DMS53 treated with DMSO at 0.1 percent for 48 hours (cell line): ENCODE measurements at regions not wholly inside any gene's neighbourhood (a gene's known extent, or its start where the extent isn't known, plus 50 kb on each side); places are given as distances from the start of the nearest gene placed in this dataset.
A peak's percentile ranks its signal among the peaks of the same experiment; 100 is the strongest.
"Not testable (repeated sequence)": the region's sequence is repeated elsewhere in the genome, so short reads cannot be mapped to it uniquely, and the experiment has no call there.

Experiments used
- DNase-seq: peaks from one replicate; lab custom pipeline; 2025; ENCODE audit not compliant: unreplicated experiment; lab: John Stamatoyannopoulos, UW

DNA sequence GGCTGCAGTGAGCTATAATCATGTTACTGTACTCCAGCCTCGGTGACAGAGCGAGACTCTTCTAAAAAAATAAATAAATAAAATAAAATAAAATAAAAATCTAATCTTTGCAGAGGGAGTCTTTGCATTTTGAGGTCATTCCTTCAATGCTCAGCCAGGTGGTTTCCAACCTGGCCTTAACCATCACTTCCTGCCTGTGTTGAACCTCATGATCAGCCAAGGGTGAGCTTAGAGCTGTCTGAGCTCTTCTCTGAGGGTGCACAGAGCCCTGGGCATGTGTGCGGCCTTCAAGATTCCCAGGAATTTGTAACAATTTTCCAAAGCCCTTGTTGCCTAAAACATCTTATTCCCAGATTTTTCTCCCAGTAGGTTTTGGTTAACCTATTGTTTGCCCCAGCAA, 94.3 kb downstream of the KCNJ12 start:
- not testable (repeated sequence) for DNase-seq

DNA sequence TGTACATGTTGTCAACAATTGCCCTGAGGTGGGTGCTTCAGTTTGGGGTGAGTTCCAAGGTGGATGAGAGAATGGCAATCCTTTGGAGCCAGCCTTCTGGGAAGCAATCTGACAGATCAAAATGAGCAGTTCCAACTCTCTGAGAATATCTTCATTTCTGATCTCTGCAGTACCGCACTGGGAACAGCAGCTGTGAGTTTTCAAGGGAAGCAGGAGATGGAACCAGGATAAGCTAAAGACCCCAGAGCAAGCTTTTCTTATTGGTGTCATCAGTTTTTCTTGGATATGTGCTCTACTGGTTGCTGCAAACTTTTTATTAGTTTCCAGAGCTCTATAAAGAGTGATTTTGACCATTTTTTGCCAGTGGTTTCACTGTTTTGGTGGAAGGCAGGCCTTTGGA, 94.7 kb downstream of the KCNJ12 start:
- DNase-seq = no peak

DNA sequence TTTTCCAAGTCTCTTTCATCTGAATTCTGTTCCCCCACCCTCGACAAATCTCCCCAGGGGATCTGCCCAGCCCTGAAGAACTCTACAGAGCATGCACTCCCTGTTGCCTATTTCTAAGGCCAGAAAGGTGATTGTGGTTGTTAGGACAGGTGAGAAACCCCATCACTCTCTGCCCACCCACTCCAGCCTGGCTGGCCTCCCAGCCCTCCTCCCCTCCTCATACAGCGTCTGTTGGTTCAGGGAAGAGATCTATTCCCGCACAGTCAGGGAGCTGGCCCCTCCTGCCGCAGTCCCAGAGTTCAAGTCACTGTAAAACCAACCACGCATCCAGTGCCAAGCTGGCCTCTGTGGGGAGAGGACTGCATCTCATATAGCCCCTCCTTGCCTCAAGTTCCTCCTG, 98.7 kb downstream of the KCNJ12 start:
- DNase-seq = no peak

DNA sequence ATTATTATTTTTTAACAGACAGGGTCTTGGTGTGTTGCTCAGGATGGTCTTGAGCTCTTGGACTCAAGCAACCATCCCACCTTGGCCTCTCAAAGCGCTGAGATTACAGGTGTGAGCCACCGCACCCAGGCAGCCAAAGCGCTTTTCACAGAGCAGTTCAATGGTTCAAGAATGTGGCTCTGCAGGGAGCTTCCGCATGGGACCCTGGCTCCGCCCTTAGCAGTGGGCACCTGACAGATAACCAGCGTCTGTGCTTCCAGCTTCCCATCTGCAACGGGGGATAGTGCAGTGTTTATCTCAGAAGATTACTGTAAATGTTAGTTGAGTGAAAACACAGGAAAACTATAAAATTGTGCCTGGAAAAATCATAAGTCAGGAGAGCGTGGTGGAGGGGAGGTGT, 99.4 kb downstream of the KCNJ12 start:
- no peak for DNase-seq

DNA sequence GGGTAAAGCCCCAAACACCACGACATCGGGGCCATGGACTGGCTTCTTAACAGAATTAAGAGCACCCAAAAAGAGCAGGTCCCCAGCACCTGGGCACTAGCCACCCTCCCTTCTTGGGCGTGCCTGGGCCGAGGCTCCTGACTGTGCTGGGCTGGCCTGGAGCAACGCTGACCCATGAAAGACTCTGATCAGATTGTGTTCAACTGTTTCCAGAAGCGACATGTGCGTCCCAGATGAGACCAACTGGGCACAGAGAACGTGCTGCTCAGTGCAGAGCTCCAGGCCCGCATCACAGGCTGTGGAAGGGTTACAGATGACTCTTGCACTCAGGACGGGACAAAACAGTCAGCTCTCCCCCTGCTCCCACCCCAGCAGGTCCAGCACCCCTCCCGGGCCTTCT, 100.7 kb downstream of the KCNJ12 start:
- no peak for DNase-seq

DNA sequence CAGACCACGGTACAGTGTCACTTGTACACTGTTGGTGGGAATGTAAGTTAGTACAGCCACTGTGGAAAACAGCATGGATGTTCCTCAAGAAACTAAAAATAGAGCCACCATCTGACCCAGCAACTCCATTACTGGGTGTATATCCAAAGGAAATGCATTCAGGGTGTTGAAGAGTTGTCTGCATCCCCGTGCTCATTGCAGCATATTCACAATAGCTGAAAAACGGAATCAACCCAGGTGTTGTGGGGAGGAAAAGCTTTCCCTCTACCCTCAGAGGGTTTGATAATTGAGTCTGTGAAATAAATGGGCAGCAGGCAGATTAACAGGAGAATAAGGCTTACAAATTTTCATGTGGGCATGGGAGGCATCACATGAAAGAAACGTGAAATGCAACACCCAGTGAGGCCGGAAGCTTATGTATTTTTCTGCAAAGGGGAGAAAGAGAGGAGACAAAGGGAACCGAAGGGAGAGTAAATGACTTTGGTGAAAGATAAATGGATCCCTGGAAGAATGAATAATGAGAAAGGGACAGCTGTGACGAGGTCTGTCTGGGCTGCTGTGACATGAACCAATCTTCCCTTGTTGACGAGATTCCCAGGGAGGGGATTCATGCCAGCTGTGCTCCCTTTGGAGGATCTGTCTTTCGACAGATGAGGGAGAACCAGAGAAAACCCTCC, 106.2 kb downstream of the KCNJ12 start:
- DNase-seq = no peak

DNA sequence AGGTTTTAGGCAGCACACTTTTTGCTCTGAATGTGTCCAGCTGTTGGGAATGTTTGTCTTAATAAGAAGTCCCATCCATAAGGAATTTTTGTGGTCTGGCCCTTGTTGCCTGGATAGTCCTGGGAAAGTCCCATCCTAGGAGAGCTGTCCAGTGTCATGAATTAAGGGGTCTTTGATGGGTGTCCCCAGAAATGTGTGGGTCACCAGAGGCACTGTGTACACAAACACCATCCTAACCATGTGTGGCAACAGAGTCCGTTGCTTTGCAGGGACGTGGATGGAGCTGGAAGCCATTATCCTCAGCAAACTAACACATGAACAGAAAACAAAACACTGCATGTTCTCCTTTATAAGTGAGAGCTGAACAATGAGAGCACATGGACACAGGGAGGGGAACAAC, 111.9 kb downstream of the KCNJ12 start:
- DNase-seq = not testable (repeated sequence)

DNA sequence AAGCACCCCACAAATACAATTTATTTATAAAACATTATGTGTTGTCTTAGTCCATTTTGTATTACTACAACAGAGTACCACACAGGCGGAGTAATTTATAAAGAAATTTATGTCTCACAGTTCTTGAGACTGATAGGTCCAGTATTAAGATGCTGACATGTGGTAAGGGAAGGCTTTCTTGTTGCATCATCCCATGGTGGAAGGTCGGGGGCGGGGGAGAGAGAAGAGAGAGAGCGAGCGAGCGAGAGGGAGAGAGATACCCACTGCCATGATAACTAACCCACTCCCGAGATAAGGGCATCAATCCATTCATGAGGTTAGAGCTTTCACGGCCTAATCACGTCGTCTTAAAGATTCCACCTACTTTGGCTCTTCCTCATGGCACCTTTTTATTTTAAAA, 117.8 kb downstream of the KCNJ12 start:
- no peak for DNase-seq

DNA sequence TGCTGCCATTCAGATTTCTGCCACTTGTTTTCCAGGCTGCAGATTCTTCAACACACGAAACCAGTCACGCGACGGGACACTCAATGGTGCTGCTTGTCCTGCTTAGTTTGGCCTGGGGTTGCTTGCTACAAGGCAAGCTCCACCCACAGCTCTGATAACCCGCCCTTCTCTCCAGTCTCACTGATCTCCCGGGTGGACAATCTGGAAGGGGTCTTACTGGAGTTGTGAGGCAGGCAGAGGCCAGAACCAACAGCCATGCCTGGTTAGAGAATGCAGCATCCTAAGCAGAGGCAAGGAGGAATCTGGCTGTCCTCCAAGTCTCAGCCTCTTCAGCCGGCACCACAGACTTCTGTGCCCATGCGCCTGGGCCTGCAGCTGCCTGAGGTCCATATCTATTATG, 119.1 kb downstream of the KCNJ12 start:
- DNase-seq = no peak

DNA sequence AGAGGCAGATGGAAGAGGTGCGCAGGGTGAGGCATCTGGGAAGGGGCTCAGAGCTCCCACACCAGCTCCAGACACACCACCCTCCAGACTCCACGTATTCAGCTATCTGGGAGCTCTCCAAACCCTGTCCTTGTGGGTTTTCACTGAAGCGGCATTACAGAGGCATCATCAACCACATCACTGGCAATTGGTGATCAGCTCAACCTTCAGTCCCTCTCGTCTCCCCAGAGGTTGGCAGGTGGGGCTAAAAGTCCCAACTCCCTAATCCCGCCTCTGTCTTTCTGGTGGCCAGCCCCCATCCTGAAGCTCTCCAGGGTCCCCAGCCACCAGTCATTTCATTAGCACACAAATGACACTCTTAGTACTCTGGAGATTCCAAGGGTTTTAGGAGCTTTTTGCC, 123.9 kb downstream of the KCNJ12 start:
- no peak for DNase-seq

DNA sequence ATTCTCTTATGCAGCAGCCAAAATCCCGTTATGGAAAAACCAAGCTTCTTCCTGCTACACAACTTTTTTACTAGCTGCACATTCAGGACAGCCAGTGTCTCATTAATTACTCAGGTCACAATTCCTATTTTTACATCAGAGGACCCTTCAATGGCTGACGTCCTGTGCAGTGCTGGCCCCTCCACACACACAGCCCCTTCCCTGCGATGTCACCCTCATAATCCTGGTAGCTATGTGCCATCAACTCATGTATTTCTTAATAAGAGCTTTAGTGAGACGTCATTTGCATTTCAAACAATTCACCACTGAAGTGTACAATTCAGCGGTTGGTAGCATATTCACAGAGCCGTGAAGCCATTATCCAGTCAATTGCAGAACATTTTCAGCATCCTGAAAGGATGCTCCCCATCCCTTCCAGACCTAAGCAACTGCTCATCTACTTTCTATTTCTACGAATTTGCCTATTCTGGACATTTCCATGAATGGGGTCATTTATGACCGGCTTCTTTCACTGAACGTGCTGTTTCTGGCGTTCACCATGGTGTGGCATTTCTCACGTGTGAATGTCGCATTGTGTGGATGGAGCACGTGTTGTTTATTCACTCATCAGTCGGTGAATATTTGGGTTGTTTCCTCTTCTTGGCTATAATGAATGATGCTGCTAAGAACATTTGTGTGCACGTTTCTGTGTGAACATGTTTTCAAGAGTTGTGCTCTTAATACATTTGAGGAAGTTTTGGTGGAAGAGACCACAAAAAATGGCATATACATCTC, 126.0 kb downstream of the KCNJ12 start:
- DNase-seq = not testable (repeated sequence)

DNA sequence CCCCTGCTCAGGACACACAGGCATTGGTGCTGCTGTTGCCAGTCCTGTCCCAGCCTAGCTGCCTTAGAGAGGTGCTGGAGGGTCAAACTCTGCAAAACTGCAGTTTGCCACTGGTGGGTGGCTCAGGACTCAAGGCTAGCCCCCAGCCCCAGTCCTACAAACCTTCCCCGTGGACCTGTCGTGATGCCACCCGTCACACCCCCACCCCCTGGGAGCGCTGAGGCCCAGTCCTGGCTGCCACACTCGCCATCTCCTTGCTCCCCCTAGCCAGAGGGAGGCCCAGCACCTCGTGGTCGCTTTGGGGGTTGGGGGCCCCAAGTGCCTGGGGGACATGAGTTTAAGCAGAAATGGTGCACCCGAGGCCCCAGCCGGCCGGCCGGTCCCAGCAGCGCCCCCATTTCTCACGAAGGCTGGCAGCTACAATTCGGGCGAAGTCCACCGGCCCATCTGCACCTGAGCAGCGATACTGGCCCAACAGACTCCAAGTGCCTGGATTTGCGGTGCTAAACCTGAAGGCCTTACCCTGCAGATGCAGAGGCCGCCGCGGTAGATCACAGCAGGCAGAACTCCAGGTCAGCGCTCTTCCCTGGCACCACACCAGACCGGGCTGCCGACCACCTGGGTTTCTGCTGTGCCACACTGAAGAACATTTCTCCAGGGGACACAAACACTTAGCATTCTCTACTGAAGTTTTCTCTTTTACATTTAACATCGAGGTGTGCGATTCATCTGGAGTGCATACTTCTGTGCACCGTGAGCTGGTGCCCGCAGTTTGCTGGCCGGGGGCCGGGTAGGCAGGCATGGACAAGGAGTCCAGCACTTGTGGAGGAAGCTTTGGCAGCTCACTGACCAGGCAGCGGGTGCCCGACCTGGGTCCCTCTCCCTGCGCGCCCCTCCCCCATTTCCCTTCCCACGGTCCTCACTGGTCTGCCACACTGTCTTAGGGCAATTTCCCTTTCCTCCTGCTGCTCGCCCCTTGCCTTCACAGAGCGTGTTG, 130.0 kb downstream of the KCNJ12 start:
- DNase-seq = no peak

DNA sequence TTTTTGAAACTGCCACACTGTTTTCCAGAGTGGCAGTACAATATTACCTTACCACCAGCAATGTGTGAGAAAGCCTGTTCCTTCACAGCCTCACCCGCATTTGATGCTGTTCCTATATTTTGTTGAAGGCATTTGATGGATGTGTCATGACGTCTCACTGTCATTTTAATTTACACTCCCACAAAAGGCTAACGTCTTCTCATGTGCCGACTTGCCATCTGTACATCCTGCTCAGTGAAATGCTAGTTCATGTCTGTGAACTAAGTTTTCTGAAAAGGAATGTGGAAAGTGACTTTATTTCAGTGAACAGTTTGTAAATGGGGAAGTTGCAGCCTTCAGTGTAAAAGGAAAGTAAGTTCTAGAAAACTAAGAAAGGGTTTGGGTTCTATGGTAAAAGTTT, 131.6 kb downstream of the KCNJ12 start:
- DNase-seq = not testable (repeated sequence)

DNA sequence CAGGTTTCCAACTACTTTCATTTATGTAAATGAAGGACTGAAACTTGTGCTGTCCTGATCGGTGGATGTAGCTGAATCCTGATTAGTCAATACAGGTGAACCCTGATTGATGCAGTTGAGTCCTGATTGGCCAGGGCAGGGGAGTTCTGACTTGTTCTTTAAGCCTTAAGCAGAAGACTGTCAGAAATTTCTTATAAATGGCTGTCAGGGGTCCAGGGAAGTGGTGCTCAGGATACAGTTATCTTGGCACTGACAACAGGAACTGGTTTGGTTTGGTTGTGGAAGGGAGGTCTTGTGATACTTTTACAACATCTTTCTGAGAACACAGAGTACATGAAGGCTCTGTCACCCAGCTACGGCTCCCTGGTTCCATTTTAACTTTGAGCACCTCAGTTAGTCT, 132.1 kb downstream of the KCNJ12 start:
- DNase-seq = no peak

DNA sequence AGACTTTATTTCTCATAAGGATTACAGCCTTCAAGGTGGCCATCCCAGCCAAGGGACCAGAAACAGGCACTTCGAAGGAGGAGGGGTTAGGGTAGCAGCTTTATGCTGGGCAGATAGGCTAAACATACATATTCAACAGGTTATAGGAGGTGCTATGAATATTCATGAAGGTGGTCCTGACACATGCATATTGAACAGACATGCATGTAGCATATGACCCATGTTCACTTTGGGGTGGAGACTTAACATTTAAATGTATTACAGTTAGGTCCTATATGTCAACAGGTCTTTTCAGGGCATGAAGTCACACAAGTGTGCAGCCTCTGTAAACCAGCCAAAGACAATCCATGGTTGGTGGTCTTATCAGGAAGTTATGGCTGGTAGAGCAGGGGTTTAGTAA, 133.2 kb downstream of the KCNJ12 start:
- DNase-seq = not testable (repeated sequence)

DNA sequence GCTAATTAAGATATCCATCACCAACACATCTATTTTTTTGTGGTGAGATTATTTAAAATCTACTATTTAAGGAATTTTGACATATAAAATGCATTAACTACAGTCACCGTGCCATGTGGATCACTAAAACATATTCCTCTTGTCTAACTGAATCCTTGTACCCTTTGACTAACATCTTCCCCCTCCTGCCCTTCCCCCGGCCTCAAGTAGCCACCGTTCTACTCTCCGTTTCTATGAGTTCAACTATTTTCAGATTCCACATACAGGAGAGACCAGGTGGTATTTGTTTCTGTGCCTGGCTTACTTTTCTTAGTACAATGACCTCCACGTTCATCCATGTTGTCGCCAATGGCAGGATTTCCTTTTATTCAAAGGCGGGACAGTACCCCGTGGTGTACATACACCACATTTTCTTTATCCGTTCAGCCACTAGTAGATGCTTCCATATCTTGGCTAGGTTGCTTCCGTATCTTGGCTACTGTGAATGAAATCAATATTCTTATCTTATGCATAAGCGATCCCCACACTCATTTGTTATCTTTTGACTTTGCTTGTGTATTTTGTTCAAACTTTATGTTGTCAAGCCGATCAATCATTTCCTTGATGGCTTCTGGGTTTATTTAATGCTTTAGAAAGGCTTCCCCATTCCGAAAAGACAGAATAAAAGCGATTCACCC, 134.7 kb downstream of the KCNJ12 start:
- no peak for DNase-seq

DNA sequence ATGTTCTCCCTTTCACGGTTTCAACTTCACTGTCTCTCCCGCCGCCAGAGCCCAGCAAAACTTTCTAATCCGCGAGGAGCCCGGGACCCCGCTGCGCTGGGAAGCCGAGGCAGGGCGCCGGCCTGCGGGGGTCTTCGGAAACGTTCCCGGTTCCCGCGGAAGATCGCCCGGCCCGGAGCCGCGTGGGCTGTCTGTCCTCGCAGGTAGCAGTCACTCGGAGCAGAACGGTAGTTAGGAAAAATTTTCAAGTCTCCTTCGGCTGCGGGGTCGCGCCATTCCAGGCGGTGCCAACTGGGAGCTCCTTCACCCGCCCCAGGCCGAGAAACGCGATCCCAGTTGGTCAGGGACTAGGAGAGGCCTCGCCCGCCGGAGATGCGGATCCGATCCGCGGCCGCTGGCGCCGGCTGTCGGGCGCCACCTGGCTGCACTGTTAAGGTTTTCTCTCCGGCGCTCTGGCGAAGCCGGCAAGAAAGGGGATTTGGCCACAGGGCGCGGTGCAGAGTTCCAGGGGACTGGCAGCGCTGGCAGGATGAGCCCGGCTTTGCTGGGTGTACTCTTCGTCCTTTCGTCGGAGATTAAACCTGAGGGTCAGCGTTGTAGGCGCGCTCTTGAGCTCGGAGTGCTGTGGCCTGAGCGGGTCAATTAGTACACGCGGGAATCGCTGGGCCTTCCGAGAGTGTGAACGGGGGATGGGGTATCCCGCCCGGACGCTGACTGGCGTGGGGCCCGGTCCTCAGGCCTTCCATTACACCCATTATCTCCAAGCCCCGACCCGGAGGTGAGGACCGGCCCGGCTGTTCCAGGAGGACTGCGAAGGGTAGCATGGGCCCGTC, 135.4 kb downstream of the KCNJ12 start:
- DNase-seq = peak; percentile 64

DNA sequence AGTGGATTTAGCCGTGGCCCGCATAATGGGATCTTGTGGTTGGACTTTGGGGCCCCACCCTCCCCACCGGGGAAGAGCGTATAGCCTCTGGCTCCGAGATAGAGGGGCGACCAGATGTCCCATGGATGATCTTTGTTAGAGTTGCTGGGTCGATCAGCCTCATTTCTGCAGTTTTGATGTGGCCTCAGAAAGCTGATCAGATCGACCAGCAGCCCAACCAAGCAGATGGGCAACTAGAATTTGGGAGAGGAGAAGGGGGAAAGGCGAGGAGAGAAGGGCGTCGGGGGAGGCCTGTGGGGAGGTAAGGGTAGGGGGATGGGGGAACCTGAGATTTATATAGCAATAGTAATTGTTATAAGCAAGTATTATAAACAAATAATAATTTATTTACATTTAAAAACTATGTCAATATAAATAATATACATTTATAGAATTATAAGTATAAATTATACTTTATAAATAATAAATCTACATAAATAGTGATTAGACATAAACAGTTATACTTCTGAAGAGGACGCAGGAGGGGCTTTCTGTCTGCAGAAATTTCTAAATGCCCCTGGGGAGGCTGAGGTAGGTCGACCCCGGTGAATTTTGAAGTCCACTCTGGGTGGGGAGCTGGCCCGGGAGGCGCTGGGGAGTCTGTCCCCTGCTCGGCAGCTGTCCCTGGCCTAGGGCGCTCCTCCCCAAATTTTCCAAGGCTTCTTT, 136.3 kb downstream of the KCNJ12 start:
- no peak for DNase-seq

DNA sequence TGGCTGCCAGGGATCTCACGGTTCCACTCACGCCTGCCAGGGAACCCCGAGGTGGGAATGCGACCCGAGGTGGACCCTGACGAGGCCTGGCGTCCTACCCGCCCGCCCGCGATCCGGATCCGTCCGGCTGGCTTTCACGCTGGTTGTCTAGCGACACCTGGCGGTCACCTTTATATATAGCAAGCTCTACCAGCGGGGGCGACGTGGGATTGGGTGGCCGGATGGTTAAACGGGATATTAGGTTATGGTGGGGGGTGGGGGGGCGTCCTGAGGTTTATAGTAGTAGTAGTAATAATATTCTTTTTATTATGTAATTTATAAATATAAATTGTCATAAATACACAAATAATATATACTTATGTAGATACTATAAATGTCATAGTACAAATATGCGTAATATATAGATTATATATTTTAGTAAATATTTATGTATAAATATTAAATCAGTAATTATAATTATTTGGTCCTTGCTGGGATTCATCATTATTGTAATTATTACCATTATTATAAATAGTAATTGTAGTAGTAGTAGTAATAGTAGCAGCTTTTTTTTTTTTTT, 136.9 kb downstream of the KCNJ12 start:
- DNase-seq = peak; percentile 2
